ENCODE measurements at regions not wholly inside any gene's neighbourhood (a gene's known extent, or its start where the extent isn't known, plus 50 kb on each side); places are given as distances from the start of the nearest gene placed in this dataset.

- H3K9me3 ChIP-seq (ENCODE audit: control insufficient read depth, low read length) = no peaks in the 10 kb centered on the region
- no peak overlapping the region for H3K9ac ChIP-seq (ENCODE audit: low read length)
- H3K4me3 ChIP-seq (ENCODE audit: low read length) = no peak overlapping the region
- H3K36me3 ChIP-seq (ENCODE audit: control insufficient read depth, insufficient read depth, low read length) = no peaks in the 10 kb centered on the region
- no peaks in the 10 kb centered on the region for H3K27me3 ChIP-seq (ENCODE audit: control insufficient read depth, insufficient read depth, low read length)
- H3K4me1 ChIP-seq (ENCODE audit: control insufficient read depth, insufficient read depth, low read length) = no peaks in the 10 kb centered on the region
These were observed 234.5 kb downstream of the KLF13 start for GRCh38 chr15:31561156-31561555.

- H3K9ac ChIP-seq (ENCODE audit: low read length) = no peak overlapping the region
These were observed 236.4 kb downstream of the KLF13 start for GRCh38 chr15:31563001-31563400.

GRCh38 chr15:31563421-31563820 is 236.8 kb downstream of the KLF13 start:
- H3K9me3 ChIP-seq (ENCODE audit: control insufficient read depth, low read length) = no peaks in the 10 kb centered on the region
- no peak overlapping the region for H3K9ac ChIP-seq (ENCODE audit: low read length)
- no peaks in the 10 kb centered on the region for H3K27me3 ChIP-seq (ENCODE audit: control insufficient read depth, insufficient read depth, low read length)
- no peak overlapping the region for H3K4me3 ChIP-seq (ENCODE audit: low read length)
- no peaks in the 10 kb centered on the region for H3K4me1 ChIP-seq (ENCODE audit: control insufficient read depth, insufficient read depth, low read length)
- no peaks in the 10 kb centered on the region for H3K36me3 ChIP-seq (ENCODE audit: control insufficient read depth, insufficient read depth, low read length)

More at GRCh38 chr15:31563001-31563400, 236.4 kb downstream of the KLF13 start:
- no peaks in the 10 kb centered on the region for H3K36me3 ChIP-seq (ENCODE audit: control insufficient read depth, insufficient read depth, low read length)
- no peaks in the 10 kb centered on the region for H3K4me1 ChIP-seq (ENCODE audit: control insufficient read depth, insufficient read depth, low read length)
- no peak overlapping the region for H3K4me3 ChIP-seq (ENCODE audit: low read length)
- H3K9me3 ChIP-seq (ENCODE audit: control insufficient read depth, low read length) = no peaks in the 10 kb centered on the region
- no peaks in the 10 kb centered on the region for H3K27me3 ChIP-seq (ENCODE audit: control insufficient read depth, insufficient read depth, low read length)

DNA sequence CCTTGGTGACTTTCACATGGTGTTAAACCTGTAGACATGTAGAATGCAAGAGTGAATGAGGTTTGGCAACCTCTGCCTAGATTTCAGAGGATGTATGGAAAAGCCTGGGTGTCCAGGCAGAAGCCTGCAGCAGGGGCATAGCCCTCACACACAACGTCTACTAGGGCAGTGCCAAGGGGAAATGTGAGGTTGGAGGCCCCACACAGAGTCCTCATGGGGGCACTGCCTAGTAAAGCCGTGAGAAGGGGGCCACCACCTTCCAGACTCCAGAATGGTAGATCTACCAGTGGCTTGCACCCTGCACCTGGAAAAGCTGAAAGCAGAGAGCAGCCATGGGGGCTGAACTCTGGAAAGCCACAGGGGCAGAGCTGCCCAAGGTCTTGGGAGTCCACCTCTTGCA is 241.2 kb downstream of the KLF13 start:
- Histone ChIP-seq H3K9me3 (ENCODE audit: control insufficient read depth, low read length) (no peaks in the 10 kb centered on the region), H3K4me1 (ENCODE audit: control insufficient read depth, insufficient read depth, low read length) (no peaks in the 10 kb centered on the region), H3K36me3 (ENCODE audit: control insufficient read depth, insufficient read depth, low read length) (no peaks in the 10 kb centered on the region), H3K9ac (ENCODE audit: low read length) (no peak overlapping the region), H3K27me3 (ENCODE audit: control insufficient read depth, insufficient read depth, low read length) (no peaks in the 10 kb centered on the region), H3K4me3 (ENCODE audit: low read length) (no peak overlapping the region)

DNA sequence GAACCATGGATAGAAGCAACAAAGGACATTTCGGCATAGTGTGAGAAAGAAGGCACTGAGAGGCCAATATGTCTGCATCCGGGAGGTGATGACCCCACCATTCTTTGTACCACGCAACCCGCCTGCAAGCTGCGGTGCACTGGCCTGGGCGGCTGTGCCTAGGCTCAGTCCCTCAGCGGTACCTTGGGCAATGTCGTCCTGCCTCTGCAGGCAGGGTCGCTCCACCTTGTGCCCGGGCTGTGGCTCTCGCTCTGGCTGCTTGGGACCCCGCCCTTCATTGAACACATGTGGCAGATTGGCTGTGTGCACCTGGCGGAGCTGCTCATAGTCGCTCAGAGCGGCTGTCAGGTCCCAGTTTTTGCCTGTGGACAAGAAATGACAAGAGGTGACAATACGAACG is 243.2 kb downstream of the KLF13 start:
- H3K27me3 ChIP-seq (ENCODE audit: control insufficient read depth, insufficient read depth, low read length) = no peaks in the 10 kb centered on the region

GRCh38 chr15:31570591-31570990 is 244.0 kb downstream of the KLF13 start:
- Histone ChIP-seq H3K4me1 (ENCODE audit: control insufficient read depth, insufficient read depth, low read length) (no peaks in the 10 kb centered on the region), H3K9ac (ENCODE audit: low read length) (no peak overlapping the region), H3K4me3 (ENCODE audit: low read length) (no peak overlapping the region), H3K27me3 (ENCODE audit: control insufficient read depth, insufficient read depth, low read length) (no peaks in the 10 kb centered on the region), H3K36me3 (ENCODE audit: control insufficient read depth, insufficient read depth, low read length) (no peaks in the 10 kb centered on the region), H3K9me3 (ENCODE audit: control insufficient read depth, low read length) (no peaks in the 10 kb centered on the region)

More for the DNA sequence above, 243.2 kb downstream of the KLF13 start:
- Histone ChIP-seq H3K4me1 (ENCODE audit: control insufficient read depth, insufficient read depth, low read length) (no peaks in the 10 kb centered on the region), H3K9ac (ENCODE audit: low read length) (no peak overlapping the region), H3K36me3 (ENCODE audit: control insufficient read depth, insufficient read depth, low read length) (no peaks in the 10 kb centered on the region), H3K9me3 (ENCODE audit: control insufficient read depth, low read length) (no peaks in the 10 kb centered on the region), H3K4me3 (ENCODE audit: low read length) (no peak overlapping the region)

DNA sequence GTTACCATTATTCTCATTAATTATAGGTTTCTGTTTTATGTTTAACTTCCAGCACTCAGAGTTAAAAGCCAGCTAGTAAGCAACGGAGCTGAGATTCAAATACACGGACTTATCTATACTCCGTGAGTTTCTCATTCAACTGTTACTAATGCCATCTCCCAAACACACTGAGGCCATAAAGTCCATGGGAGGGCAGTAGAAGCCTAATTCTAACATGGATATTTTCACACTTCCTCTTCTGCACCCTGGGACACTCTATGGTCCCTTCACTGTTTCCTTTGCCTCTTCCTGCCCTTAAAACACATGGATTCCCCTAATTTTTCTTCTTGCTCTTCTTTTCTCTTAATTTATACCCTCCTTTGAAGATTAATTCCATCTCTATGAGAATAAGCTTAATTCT is 245.0 kb downstream of the KLF13 start:
- no peaks in the 10 kb centered on the region for H3K36me3 ChIP-seq (ENCODE audit: control insufficient read depth, insufficient read depth, low read length)

DNA sequence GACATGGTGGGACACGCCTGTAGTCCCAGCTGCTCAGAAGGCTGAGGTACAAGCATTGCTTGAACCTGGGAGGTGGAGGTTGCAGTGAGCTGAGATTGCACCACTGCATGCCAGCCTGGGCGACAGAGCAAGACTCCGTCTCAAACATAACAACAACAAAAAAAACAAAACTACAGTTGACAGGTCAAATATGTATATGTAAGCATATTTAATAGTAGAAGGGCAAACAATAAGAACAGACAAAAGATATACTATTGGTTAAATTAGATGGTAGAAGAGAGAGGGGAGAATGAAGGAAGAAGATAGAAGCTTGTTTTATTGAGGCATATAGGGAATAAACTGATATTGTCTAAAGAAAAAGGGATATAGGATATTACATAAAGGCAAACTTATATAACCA is 247.1 kb downstream of the KLF13 start:
- H3K4me1 ChIP-seq (ENCODE audit: control insufficient read depth, insufficient read depth, low read length) = no peaks in the 10 kb centered on the region
- H3K36me3 ChIP-seq (ENCODE audit: control insufficient read depth, insufficient read depth, low read length) = no peaks in the 10 kb centered on the region
- H3K9ac ChIP-seq (ENCODE audit: low read length) = no peak overlapping the region
- H3K4me3 ChIP-seq (ENCODE audit: low read length) = no peak overlapping the region
- no peaks in the 10 kb centered on the region for H3K9me3 ChIP-seq (ENCODE audit: control insufficient read depth, low read length)
- no peaks in the 10 kb centered on the region for H3K27me3 ChIP-seq (ENCODE audit: control insufficient read depth, insufficient read depth, low read length)

More for the DNA sequence above, 245.0 kb downstream of the KLF13 start:
- H3K4me1 ChIP-seq (ENCODE audit: control insufficient read depth, insufficient read depth, low read length) = no peaks in the 10 kb centered on the region
- no peaks in the 10 kb centered on the region for H3K9me3 ChIP-seq (ENCODE audit: control insufficient read depth, low read length)
- H3K4me3 ChIP-seq (ENCODE audit: low read length) = no peak overlapping the region
- H3K27me3 ChIP-seq (ENCODE audit: control insufficient read depth, insufficient read depth, low read length) = no peaks in the 10 kb centered on the region
- no peak overlapping the region for H3K9ac ChIP-seq (ENCODE audit: low read length)

GRCh38 chr15:31574766-31575165 is 248.1 kb downstream of the KLF13 start:
- Histone ChIP-seq H3K27me3 (ENCODE audit: control insufficient read depth, insufficient read depth, low read length) (no peaks in the 10 kb centered on the region), H3K36me3 (ENCODE audit: control insufficient read depth, insufficient read depth, low read length) (no peaks in the 10 kb centered on the region), H3K9me3 (ENCODE audit: control insufficient read depth, low read length) (no peaks in the 10 kb centered on the region), H3K4me3 (ENCODE audit: low read length) (no peak overlapping the region), H3K4me1 (ENCODE audit: control insufficient read depth, insufficient read depth, low read length) (no peaks in the 10 kb centered on the region), H3K9ac (ENCODE audit: low read length) (no peak overlapping the region)

- H3K9me3 ChIP-seq (ENCODE audit: control insufficient read depth, low read length) = no peaks in the 10 kb centered on the region
- no peak overlapping the region for H3K9ac ChIP-seq (ENCODE audit: low read length)
- no peaks in the 10 kb centered on the region for H3K36me3 ChIP-seq (ENCODE audit: control insufficient read depth, insufficient read depth, low read length)
- H3K4me1 ChIP-seq (ENCODE audit: control insufficient read depth, insufficient read depth, low read length) = no peaks in the 10 kb centered on the region
- no peaks in the 10 kb centered on the region for H3K27me3 ChIP-seq (ENCODE audit: control insufficient read depth, insufficient read depth, low read length)
- no peak overlapping the region for H3K4me3 ChIP-seq (ENCODE audit: low read length)
These were observed 250.5 kb downstream of the KLF13 start for GRCh38 chr15:31577108-31577507.

DNA sequence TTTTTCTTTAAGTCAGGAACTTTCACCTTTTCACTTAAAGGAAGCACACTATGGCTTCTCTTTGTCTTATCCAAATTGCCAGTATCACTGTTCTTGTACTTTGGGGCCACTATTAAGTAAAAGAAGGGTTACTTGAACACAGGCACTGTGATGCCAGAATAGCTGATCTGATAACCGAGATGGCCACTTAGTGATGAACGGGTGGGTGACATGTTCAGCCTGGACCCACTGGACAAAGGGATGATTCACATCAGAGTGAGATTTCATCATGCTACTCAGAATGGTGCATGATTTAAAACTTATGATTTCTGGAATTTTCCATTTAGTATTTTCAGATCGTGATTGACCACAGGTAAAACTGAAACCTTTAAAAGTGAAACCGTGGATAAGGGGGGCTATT is 252.6 kb downstream of the KLF13 start:
- no peaks in the 10 kb centered on the region for H3K27me3 ChIP-seq (ENCODE audit: control insufficient read depth, insufficient read depth, low read length)
- H3K4me3 ChIP-seq (ENCODE audit: low read length) = no peak overlapping the region
- no peak overlapping the region for H3K9ac ChIP-seq (ENCODE audit: low read length)
- H3K9me3 ChIP-seq (ENCODE audit: control insufficient read depth, low read length) = no peaks in the 10 kb centered on the region
- H3K36me3 ChIP-seq (ENCODE audit: control insufficient read depth, insufficient read depth, low read length) = no peaks in the 10 kb centered on the region
- H3K4me1 ChIP-seq (ENCODE audit: control insufficient read depth, insufficient read depth, low read length) = no peaks in the 10 kb centered on the region

- H3K9ac ChIP-seq (ENCODE audit: low read length) = no peak overlapping the region
- no peak overlapping the region for H3K4me3 ChIP-seq (ENCODE audit: low read length)
- no peaks in the 10 kb centered on the region for H3K9me3 ChIP-seq (ENCODE audit: control insufficient read depth, low read length)
These were observed 253.3 kb downstream of the KLF13 start for GRCh38 chr15:31579976-31580375.

DNA sequence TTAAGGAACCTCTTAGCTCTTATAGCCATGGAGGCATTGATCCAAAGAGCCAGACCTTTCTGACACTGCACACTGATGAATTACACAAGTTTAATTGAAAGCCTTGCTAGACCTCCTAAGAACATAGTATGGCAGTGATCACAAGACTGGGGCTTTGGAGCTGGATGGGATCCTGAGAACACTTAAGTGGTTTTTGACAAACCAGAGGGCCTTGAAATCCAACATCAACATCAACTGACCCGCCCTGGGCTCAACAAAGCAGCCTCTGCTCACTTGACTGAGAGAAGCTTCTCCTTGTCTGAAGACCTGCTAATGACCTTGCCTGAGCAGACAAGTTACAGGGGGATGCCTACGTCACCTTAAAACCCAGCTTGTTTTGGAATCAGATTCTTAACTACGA is 257.6 kb downstream of the KLF13 start:
- H3K36me3 ChIP-seq (ENCODE audit: control insufficient read depth, insufficient read depth, low read length) = no peaks in the 10 kb centered on the region
- H3K9ac ChIP-seq (ENCODE audit: low read length) = no peak overlapping the region
- H3K9me3 ChIP-seq (ENCODE audit: control insufficient read depth, low read length) = no peaks in the 10 kb centered on the region
- no peaks in the 10 kb centered on the region for H3K27me3 ChIP-seq (ENCODE audit: control insufficient read depth, insufficient read depth, low read length)
- H3K4me3 ChIP-seq (ENCODE audit: low read length) = no peak overlapping the region
- no peaks in the 10 kb centered on the region for H3K4me1 ChIP-seq (ENCODE audit: control insufficient read depth, insufficient read depth, low read length)

More at GRCh38 chr15:31579976-31580375, 253.3 kb downstream of the KLF13 start:
- Histone ChIP-seq H3K27me3 (ENCODE audit: control insufficient read depth, insufficient read depth, low read length) (no peaks in the 10 kb centered on the region), H3K4me1 (ENCODE audit: control insufficient read depth, insufficient read depth, low read length) (no peaks in the 10 kb centered on the region), H3K36me3 (ENCODE audit: control insufficient read depth, insufficient read depth, low read length) (no peaks in the 10 kb centered on the region)

Data from mucosa of stomach (tissue), 1 donor.